HEK293T (cell line): ENCODE measurements at regions not wholly inside any gene's neighbourhood (a gene's known extent, or its start where the extent isn't known, plus 50 kb on each side); places are given as distances from the start of the nearest gene placed in this dataset.

ENCODE experiments used
- ARNT ChIP-seq: fragments of 450-650 bp; IDR thresholded peaks from 2 replicates; pipeline ENCODE4 v1.6.1; 2017; ENCODE audit warnings: mild to moderate bottlenecking
- BHLHE40 ChIP-seq: fragments of 450-650 bp; IDR thresholded peaks from 2 replicates; pipeline ENCODE4 v1.6.1; 2016; ENCODE audit warnings: mild to moderate bottlenecking, moderate library complexity, borderline replicate concordance
- ELF4 ChIP-seq: fragments of 450-650 bp; IDR thresholded peaks from 2 replicates; pipeline ENCODE4 v1.6.1; 2017; ENCODE audit warnings: antibody characterized with exemption
- FOXM1 ChIP-seq: fragments of 450-650 bp; IDR thresholded peaks from 2 replicates; pipeline ENCODE4 v1.6.1; 2017; ENCODE audit warnings: mild to moderate bottlenecking, borderline replicate concordance
- HDGF ChIP-seq: fragments of 450-650 bp; IDR thresholded peaks from 2 replicates; pipeline ENCODE4 v1.6.1; 2017; ENCODE audit warnings: antibody characterized with exemption, borderline replicate concordance
- LEF1 ChIP-seq: fragments of 450-650 bp; IDR thresholded peaks from 2 replicates; pipeline ENCODE4 v1.6.1; 2017; ENCODE audit warnings: mild to moderate bottlenecking, borderline replicate concordance
- NFRKB ChIP-seq: fragments of 450-650 bp; IDR thresholded peaks from 2 replicates; pipeline ENCODE4 v1.6.1; 2016; ENCODE audit warnings: mild to moderate bottlenecking, moderate library complexity
- ZNF384 ChIP-seq: fragments of 450-650 bp; IDR thresholded peaks from 2 replicates; pipeline ENCODE4 v1.6.1; 2016

- TF ChIP-seq HDGF: no peak
- TF ChIP-seq FOXM1: no peak
- no peak for TF ChIP-seq LEF1
- TF ChIP-seq BHLHE40: no peak
- no peak for TF ChIP-seq ZNF384
- TF ChIP-seq NFRKB: no peak
- TF ChIP-seq ELF4: no peak
- TF ChIP-seq ARNT: no peak
These were observed 144.0 kb downstream of the RBMX2 start for GRCh38 chrX:130545796-130546195.
